AML-193 (cell line): ENCODE measurements at regions not wholly inside any gene's neighbourhood (a gene's known extent, or its start where the extent isn't known, plus 50 kb on each side); places are given as distances from the start of the nearest gene placed in this dataset.

ENCODE experiments used
- DNase-seq, 2 experiments: peaks; one replicate each; lab custom pipeline; 2025; lab: John Stamatoyannopoulos, UW

- DNase-seq, result no peak
Observed at GRCh38 chr11:81422402-81422801, 1311.3 kb downstream of the FAM181B start.

- DNase-seq, result no peak
Observed at GRCh38 chr11:81421251-81421860, 1312.3 kb downstream of the FAM181B start.

- DNase-seq, result no peak
Observed at GRCh38 chr11:81420668-81421250, 1312.9 kb downstream of the FAM181B start.

- no peak for DNase-seq
Observed at GRCh38 chr11:81397316-81397715, 1336.3 kb downstream of the FAM181B start.

GRCh38 chr11:81394311-81394710 is 1339.4 kb downstream of the FAM181B start:
- DNase-seq, result no peak

- DNase-seq, result no peak
Observed at GRCh38 chr11:81388326-81388725, 1345.3 kb downstream of the FAM181B start.

- no peak for DNase-seq
Observed at GRCh38 chr11:81380395-81380794, 1353.3 kb downstream of the FAM181B start.

GRCh38 chr11:81377418-81377817 is 1356.2 kb downstream of the FAM181B start:
- DNase-seq, result no peak

GRCh38 chr11:81373986-81374385 is 1359.7 kb downstream of the FAM181B start:
- DNase-seq, result no peak

GRCh38 chr11:81368192-81368591 is 1365.5 kb downstream of the FAM181B start:
- no peak for DNase-seq

GRCh38 chr11:81365496-81365895 is 1368.2 kb downstream of the FAM181B start:
- DNase-seq, result no peak

GRCh38 chr11:81359476-81359875 is 1374.2 kb downstream of the FAM181B start:
- DNase-seq, result no peak

GRCh38 chr11:81345609-81346008 is 1388.1 kb downstream of the FAM181B start:
- no peak for DNase-seq

- DNase-seq, result no peak
Observed at GRCh38 chr11:81342966-81343365, 1390.7 kb downstream of the FAM181B start.

- DNase-seq, result no peak
Observed at GRCh38 chr11:81340225-81340624, 1393.4 kb downstream of the FAM181B start.

GRCh38 chr11:81339521-81339920 is 1394.1 kb downstream of the FAM181B start:
- no peak for DNase-seq

GRCh38 chr11:81337756-81338155 is 1395.9 kb downstream of the FAM181B start:
- no peak for DNase-seq

GRCh38 chr11:81332276-81332675 is 1401.4 kb downstream of the FAM181B start:
- no peak for DNase-seq

GRCh38 chr11:81331611-81332235 is 1401.9 kb downstream of the FAM181B start:
- no peak for DNase-seq

- DNase-seq, result no peak
Observed at GRCh38 chr11:81331088-81331487, 1402.6 kb downstream of the FAM181B start.

- no peak for DNase-seq
Observed at GRCh38 chr11:81303038-81303664, 1430.5 kb downstream of the FAM181B start.

GRCh38 chr11:81301166-81301830 is 1432.4 kb downstream of the FAM181B start:
- no peak for DNase-seq

GRCh38 chr11:81286959-81287358 is 1446.7 kb downstream of the FAM181B start:
- DNase-seq, result no peak
